ENCODE measurements at regions not wholly inside any gene's neighbourhood (a gene's known extent, or its start where the extent isn't known, plus 50 kb on each side); places are given as distances from the start of the nearest gene placed in this dataset.

DNA sequence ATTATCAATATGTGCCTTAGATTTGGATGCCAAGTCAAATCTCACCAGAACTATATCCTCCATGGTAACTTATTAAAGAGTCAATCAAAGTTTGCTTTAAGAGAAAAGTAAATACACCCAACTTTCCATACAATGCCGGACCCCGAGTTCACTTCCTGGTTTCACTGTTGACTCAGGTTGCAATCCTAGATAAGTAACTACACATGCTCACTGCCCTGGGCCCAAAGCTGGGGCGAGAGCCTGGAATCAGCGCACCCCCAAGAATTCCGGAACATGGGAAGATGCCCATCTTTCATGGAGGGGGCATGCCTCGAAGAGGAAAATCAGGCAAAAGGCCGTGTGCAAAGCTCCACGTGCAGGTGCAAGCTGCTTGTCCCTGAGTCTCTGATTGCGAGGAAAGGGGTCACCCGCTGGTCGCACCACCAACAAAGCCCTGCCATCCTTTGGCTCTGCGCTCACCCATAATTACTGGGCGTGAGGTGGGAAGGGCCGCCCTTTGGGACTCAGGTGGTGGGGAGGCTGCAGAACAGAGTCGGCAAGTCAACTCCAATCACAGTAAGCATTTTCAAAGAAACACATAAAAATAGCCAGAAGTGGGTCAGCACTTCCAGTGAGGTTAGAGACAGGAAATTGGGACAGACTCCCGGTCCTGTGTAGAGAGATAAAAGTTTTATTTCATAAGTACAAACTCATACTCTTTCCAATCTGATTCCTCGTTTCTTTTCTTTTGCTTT lies 167.7 kb downstream of the TOMM20 start (continued):
- TF ChIP-seq, protein P1, sequence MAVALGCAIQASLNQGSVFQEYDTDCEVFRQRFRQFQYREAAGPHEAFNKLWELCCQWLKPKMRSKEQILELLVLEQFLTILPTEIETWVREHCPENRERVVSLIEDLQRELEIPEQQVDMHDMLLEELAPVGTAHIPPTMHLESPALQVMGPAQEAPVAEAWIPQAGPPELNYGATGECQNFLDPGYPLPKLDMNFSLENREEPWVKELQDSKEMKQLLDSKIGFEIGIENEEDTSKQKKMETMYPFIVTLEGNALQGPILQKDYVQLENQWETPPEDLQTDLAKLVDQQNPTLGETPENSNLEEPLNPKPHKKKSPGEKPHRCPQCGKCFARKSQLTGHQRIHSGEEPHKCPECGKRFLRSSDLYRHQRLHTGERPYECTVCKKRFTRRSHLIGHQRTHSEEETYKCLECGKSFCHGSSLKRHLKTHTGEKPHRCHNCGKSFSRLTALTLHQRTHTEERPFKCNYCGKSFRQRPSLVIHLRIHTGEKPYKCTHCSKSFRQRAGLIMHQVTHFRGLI (CRISPR knock-in tag; IDR thresholded peaks at IDR 0.05) = peak; percentile 52; the same call in 1 of the 2 replicates
- TF ChIP-seq, protein P2, sequence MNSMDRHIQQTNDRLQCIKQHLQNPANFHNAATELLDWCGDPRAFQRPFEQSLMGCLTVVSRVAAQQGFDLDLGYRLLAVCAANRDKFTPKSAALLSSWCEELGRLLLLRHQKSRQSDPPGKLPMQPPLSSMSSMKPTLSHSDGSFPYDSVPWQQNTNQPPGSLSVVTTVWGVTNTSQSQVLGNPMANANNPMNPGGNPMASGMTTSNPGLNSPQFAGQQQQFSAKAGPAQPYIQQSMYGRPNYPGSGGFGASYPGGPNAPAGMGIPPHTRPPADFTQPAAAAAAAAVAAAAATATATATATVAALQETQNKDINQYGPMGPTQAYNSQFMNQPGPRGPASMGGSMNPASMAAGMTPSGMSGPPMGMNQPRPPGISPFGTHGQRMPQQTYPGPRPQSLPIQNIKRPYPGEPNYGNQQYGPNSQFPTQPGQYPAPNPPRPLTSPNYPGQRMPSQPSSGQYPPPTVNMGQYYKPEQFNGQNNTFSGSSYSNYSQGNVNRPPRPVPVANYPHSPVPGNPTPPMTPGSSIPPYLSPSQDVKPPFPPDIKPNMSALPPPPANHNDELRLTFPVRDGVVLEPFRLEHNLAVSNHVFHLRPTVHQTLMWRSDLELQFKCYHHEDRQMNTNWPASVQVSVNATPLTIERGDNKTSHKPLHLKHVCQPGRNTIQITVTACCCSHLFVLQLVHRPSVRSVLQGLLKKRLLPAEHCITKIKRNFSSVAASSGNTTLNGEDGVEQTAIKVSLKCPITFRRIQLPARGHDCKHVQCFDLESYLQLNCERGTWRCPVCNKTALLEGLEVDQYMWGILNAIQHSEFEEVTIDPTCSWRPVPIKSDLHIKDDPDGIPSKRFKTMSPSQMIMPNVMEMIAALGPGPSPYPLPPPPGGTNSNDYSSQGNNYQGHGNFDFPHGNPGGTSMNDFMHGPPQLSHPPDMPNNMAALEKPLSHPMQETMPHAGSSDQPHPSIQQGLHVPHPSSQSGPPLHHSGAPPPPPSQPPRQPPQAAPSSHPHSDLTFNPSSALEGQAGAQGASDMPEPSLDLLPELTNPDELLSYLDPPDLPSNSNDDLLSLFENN (IDR thresholded peaks at IDR 0.05; ENCODE audit: low read depth in 2 of 2, low read length in 2 of 2) = no peak
- no peak for TF ChIP-seq TCF7L2 (IDR thresholded peaks at IDR 0.05; ENCODE audit: low read depth, low read length)
- no peak for TF ChIP-seq USF2 (CRISPR knock-in tag; IDR thresholded peaks at IDR 0.05)
- peak; percentile 67; the same call in 1 of the 2 replicates for TF ChIP-seq ZNF175 (CRISPR knock-in tag; IDR thresholded peaks at IDR 0.05; ENCODE audit: low read depth)
- no peak for TF ChIP-seq CTBP1 (IDR thresholded peaks at IDR 0.05; ENCODE audit: borderline replicate concordance)
- TF ChIP-seq NR3C1 (CRISPR knock-in tag; IDR thresholded peaks at IDR 0.05) = no peak
- no peak for TF ChIP-seq ZKSCAN3 (CRISPR knock-in tag; IDR thresholded peaks at IDR 0.05)
- TF ChIP-seq SREBF2 (CRISPR knock-in tag; IDR thresholded peaks at IDR 0.05) = no peak
- TF ChIP-seq HDGF (IDR thresholded peaks at IDR 0.05) = no peak
- TF ChIP-seq NR2C1 (IDR thresholded peaks at IDR 0.05) = 0 out of 2 replicates have a peak, but pooled peaks have one; percentile 49
- peak; percentile 75 for TF ChIP-seq NR2C1 (tag; IDR thresholded peaks at IDR 0.05)
- peak in 1 of 2 experiments; percentile 52; a peak in 1 of 4 replicates for TF ChIP-seq MAZ (CRISPR knock-in tag; conservative IDR thresholded peaks at IDR 0.05 in 1 of 2, IDR thresholded peaks at IDR 0.05 in 1 of 2)
- TF ChIP-seq ZFP91 (CRISPR knock-in tag; IDR thresholded peaks at IDR 0.05) = no peak
- TF ChIP-seq ZFX (CRISPR knock-in tag; IDR thresholded peaks at IDR 0.05) = peak; percentile 45
- TF ChIP-seq NR2F6 (CRISPR knock-in tag; IDR thresholded peaks at IDR 0.05) = no peak
- TF ChIP-seq HDAC6 (IDR thresholded peaks at IDR 0.05; ENCODE audit: low read depth, low read length) = no peak
- TF ChIP-seq ATF1 (CRISPR knock-in tag; IDR thresholded peaks at IDR 0.05) = no peak
- TF ChIP-seq ATF1 (tag; IDR thresholded peaks at IDR 0.05) = no peak
- peak in 1 of 2 experiments; percentile 43; a peak in 2 of 4 replicates for TF ChIP-seq NRF1 (conservative IDR thresholded peaks at IDR 0.05 in 1 of 2, IDR thresholded peaks at IDR 0.05 in 1 of 2)
- TF ChIP-seq SRSF3 (IDR thresholded peaks at IDR 0.05; ENCODE audit: insufficient read depth, low read length) = no peak
- TF ChIP-seq HEY1 (CRISPR knock-in tag; IDR thresholded peaks at IDR 0.05; ENCODE audit: borderline replicate concordance) = no peak
- no peak for TF ChIP-seq ZNF174 (CRISPR knock-in tag; IDR thresholded peaks at IDR 0.05)

Measured in K562 (cell line).